Ectodermal cell (in vitro differentiated cells): ENCODE measurements at regions not wholly inside any gene's neighbourhood (a gene's known extent, or its start where the extent isn't known, plus 50 kb on each side); places are given as distances from the start of the nearest gene placed in this dataset.

Experiments
- H3K27ac ChIP-seq: 2 replicates; pipeline ENCODE4 v1.7.0; 2013; ENCODE audit warnings: mild to moderate bottlenecking, low read depth, low read length; ENCODE audit not compliant: insufficient read depth, poor library complexity, severe bottlenecking
- H3K27me3 ChIP-seq: 2 replicates; pipeline ENCODE4 v1.7.0; 2013; ENCODE audit warnings: mild to moderate bottlenecking, low read length; ENCODE audit not compliant: insufficient read depth, control insufficient read depth, poor library complexity, severe bottlenecking
- H3K36me3 ChIP-seq: one replicate; pipeline ENCODE4 v1.7.0; 2013; ENCODE audit warnings: low read length; ENCODE audit not compliant: control insufficient read depth, insufficient read depth
- H3K4me1 ChIP-seq: one replicate; pipeline ENCODE4 v1.7.0; 2013; ENCODE audit warnings: low read length; ENCODE audit not compliant: control insufficient read depth, insufficient read depth
- H3K4me3 ChIP-seq: 2 replicates; pipeline ENCODE4 v1.7.0; 2013; ENCODE audit warnings: low read depth, low read length, control low read depth; ENCODE audit not compliant: insufficient read depth
- H3K9me3 ChIP-seq: 2 replicates; pipeline ENCODE4 v1.7.0; 2013; ENCODE audit warnings: mild to moderate bottlenecking, low read length, moderate library complexity; ENCODE audit not compliant: control insufficient read depth
- WGBS, 2 experiments: methylation state at CpG; one replicate each; pipeline ENCODE4 v1.1.7; 2013; ENCODE audit warnings: missing lambda C conversion rate in 2 of 2; 5-methylcytosine and 5-hydroxymethylcytosine counted together

- Histone ChIP-seq H3K4me3 (no peak overlapping the region), H3K4me1 (no peaks in the 10 kb centered on the region), H3K27ac (no peak overlapping the region), H3K9me3 (no peaks in the 10 kb centered on the region), H3K27me3 (no peaks in the 10 kb centered on the region), H3K36me3 (no peaks in the 10 kb centered on the region)
- WGBS, 2 experiments: 95 to 100% methylated on average over 3 of the region's 3 CpGs
Measured at GRCh38 chr13:104996022-104996421, 1539.4 kb downstream of the EFNB2 start.

- Histone ChIP-seq H3K27me3 (no peaks in the 10 kb centered on the region), H3K27ac (no peak overlapping the region), H3K9me3 (no peaks in the 10 kb centered on the region), H3K36me3 (no peaks in the 10 kb centered on the region), H3K4me1 (no peaks in the 10 kb centered on the region), H3K4me3 (no peak overlapping the region)
- WGBS, 2 experiments: 90% methylated on average over 3 of the region's 3 CpGs
Measured at GRCh38 chr13:104993708-104994107, 1541.8 kb downstream of the EFNB2 start.

- H3K27ac ChIP-seq: no peak overlapping the region
- no peak overlapping the region for H3K4me3 ChIP-seq
- H3K36me3 ChIP-seq: no peaks in the 10 kb centered on the region
- 90 to 98% methylated on average over 5 of the region's 5 CpGs for WGBS, 2 experiments
- no peaks in the 10 kb centered on the region for H3K27me3 ChIP-seq
- H3K9me3 ChIP-seq: no peaks in the 10 kb centered on the region
- H3K4me1 ChIP-seq: no peaks in the 10 kb centered on the region
Measured at GRCh38 chr13:104987621-104988020, 1547.8 kb downstream of the EFNB2 start.

DNA sequence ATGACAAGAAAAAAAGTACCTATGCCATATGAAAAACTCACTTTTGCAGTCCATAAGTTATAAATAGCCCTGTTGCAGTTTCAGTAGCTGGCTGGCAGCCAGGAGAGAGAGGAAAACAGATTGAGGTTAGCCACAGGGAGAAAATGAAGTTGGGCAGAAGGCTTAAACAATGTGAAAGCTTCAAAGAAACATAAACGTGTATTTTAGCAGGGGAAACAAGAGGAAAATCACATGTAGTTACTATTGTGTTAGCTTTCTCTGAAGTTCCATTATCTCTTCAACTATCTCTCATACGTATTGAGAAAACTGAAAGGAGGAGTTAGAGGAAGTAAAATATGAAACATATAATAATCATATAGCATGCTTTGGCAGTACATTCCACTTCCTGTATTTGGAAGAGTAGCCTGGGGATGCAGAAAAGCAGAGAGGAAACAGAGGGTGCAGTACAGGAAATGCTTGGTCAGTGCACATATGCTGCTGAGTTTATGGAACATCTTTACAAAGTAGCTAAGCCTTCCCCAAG, 1551.1 kb downstream of the EFNB2 start:
- WGBS, 2 experiments: 90 to 91% methylated on average over 1 of the region's 2 CpGs
- Histone ChIP-seq H3K36me3 (no peaks in the 10 kb centered on the region), H3K27ac (no peak overlapping the region), H3K27me3 (no peaks in the 10 kb centered on the region), H3K4me3 (no peak overlapping the region), H3K9me3 (no peaks in the 10 kb centered on the region), H3K4me1 (no peaks in the 10 kb centered on the region)

GRCh38 chr13:104983601-104984000, 1551.9 kb downstream of the EFNB2 start:
- Histone ChIP-seq H3K9me3 (no peaks in the 10 kb centered on the region), H3K4me1 (no peaks in the 10 kb centered on the region), H3K36me3 (no peaks in the 10 kb centered on the region), H3K4me3 (no peak overlapping the region), H3K27me3 (no peaks in the 10 kb centered on the region), H3K27ac (no peak overlapping the region)
- WGBS, 2 experiments: 44 to 67% methylated on average over 1 of the region's 1 CpG

GRCh38 chr13:104980586-104980985, 1554.9 kb downstream of the EFNB2 start:
- no peaks in the 10 kb centered on the region for H3K36me3 ChIP-seq
- H3K4me1 ChIP-seq: no peaks in the 10 kb centered on the region
- H3K27me3 ChIP-seq: no peaks in the 10 kb centered on the region
- no peak overlapping the region for H3K27ac ChIP-seq
- H3K9me3 ChIP-seq: no peaks in the 10 kb centered on the region
- WGBS, 2 experiments: 90 to 91% methylated on average over 1 to 2 of the region's 2 CpGs
- H3K4me3 ChIP-seq: no peak overlapping the region

DNA sequence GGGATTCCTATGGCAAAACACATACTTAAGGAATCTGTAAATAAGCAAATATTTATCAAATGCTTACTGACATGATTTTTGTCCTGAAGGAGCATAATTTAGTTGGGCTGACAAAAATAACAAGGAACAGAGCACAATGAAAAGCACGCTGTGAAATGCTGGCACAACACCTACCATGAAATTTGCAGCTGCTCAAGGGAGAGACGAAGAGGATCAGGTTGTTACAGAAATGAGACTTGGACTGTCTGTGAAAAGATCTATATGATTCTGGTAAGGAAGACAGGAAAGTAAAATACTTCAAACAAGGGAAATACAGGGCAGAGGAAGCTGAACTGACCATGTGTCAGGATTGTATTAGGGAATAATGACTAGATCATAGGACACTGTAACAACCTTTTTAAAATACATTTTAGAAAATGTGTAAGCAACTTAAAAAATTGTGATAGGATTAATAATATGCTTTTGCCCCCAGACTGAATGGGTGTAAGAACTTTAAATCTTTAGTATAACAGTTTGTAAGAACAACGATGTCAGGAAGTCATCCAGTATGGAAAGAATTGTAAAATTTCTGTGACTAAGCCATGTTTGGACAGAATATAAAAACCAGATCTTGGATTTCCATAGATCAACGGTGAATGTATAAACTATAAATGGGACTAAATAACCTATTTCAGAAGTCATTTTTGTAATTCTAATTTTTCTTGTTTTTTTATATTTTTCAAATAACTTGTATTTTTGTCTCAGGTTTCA, 1556.0 kb downstream of the EFNB2 start:
- 98% methylated on average over 3 to 4 of the region's 4 CpGs for WGBS, 2 experiments
- H3K27me3 ChIP-seq: no peaks in the 10 kb centered on the region

GRCh38 chr13:104976986-104977385, 1558.5 kb downstream of the EFNB2 start:
- no peak overlapping the region for H3K27ac ChIP-seq
- no peaks in the 10 kb centered on the region for H3K36me3 ChIP-seq
- WGBS, 2 experiments: 91 to 92% methylated on average over 2 of the region's 2 CpGs
- H3K4me1 ChIP-seq: no peaks in the 10 kb centered on the region
- no peaks in the 10 kb centered on the region for H3K27me3 ChIP-seq
- no peaks in the 10 kb centered on the region for H3K9me3 ChIP-seq
- no peak overlapping the region for H3K4me3 ChIP-seq

More for the DNA sequence above, 1556.0 kb downstream of the EFNB2 start:
- Histone ChIP-seq H3K27ac (no peak overlapping the region), H3K4me3 (no peak overlapping the region), H3K36me3 (no peaks in the 10 kb centered on the region), H3K9me3 (no peaks in the 10 kb centered on the region), H3K4me1 (no peaks in the 10 kb centered on the region)

DNA sequence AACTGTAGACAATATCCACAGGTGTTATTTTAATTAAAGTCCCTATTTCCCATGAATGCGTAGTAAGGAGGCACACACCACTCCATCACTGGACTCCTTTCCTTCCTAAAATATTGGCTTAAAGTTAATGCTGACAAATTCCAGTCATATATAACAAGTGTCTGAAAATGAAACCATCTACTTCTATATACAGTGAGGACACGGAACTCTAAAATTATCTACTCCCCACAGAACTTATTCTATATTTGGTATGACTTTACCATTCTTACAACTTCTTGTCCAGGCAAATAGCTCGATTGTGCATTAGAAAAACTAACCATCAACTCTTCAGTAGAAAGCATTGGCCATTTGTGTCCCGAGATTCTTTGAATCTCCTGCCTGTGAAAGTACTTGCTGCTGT, 1560.2 kb downstream of the EFNB2 start:
- H3K27ac ChIP-seq: no peak overlapping the region
- no peaks in the 10 kb centered on the region for H3K4me1 ChIP-seq
- 72 to 74% methylated on average over 4 of the region's 4 CpGs for WGBS, 2 experiments
- no peaks in the 10 kb centered on the region for H3K27me3 ChIP-seq
- H3K36me3 ChIP-seq: no peaks in the 10 kb centered on the region
- H3K4me3 ChIP-seq: no peak overlapping the region
- H3K9me3 ChIP-seq: no peaks in the 10 kb centered on the region

- H3K36me3 ChIP-seq: no peaks in the 10 kb centered on the region
- H3K4me3 ChIP-seq: no peak overlapping the region
- WGBS, 2 experiments: 90 to 92% methylated on average over 2 of the region's 3 CpGs
- H3K4me1 ChIP-seq: no peaks in the 10 kb centered on the region
- no peaks in the 10 kb centered on the region for H3K9me3 ChIP-seq
- no peaks in the 10 kb centered on the region for H3K27me3 ChIP-seq
- no peak overlapping the region for H3K27ac ChIP-seq
Measured at GRCh38 chr13:104968876-104969275, 1566.6 kb downstream of the EFNB2 start.
